ENCODE measurements at regions not wholly inside any gene's neighbourhood (a gene's known extent, or its start where the extent isn't known, plus 50 kb on each side); places are given as distances from the start of the nearest gene placed in this dataset.

- Mint-ChIP-seq H3K27ac (peak overlapping the region; percentile 64), H3K36me3 (no peaks in the 10 kb centered on the region), H3K4me3 (no peak overlapping the region), H3K4me1 (peaks cover 18% of the 10 kb centered on the region), H3K9me3 (ENCODE audit: low read depth) (no peaks in the 10 kb centered on the region), H3K27me3 (peaks cover 41% of the 10 kb centered on the region)
- CTCF ChIA-PET, result interaction anchor here (0.6 kb wide), 1 partner anchor 13 kb away, joined by 3 read pairs; no protein-coding TSS in a partner anchor
- ATAC-seq, result peak; percentile 100
- peak; percentile 79 for DNase-seq
Measured at GRCh38 chr7:155166673-155167370, 96.7 kb downstream of the HTR5A start.

GRCh38 chr7:155167706-155168365 lies 97.7 kb downstream of the HTR5A start:
- Mint-ChIP-seq H3K27me3 (peaks cover 37% of the 10 kb centered on the region), H3K36me3 (no peaks in the 10 kb centered on the region), H3K4me3 (no peak overlapping the region), H3K4me1 (peaks cover 18% of the 10 kb centered on the region), H3K9me3 (ENCODE audit: low read depth) (no peaks in the 10 kb centered on the region), H3K27ac (no peak overlapping the region)
- ATAC-seq, result no peak
- CTCF ChIA-PET, result no interaction called here
- peak; percentile 38 for DNase-seq

- H3K4me1 Mint-ChIP-seq, result peaks cover 18% of the 10 kb centered on the region
- no peak overlapping the region for H3K4me3 Mint-ChIP-seq
- H3K9me3 Mint-ChIP-seq (ENCODE audit: low read depth), result no peaks in the 10 kb centered on the region
- H3K27ac Mint-ChIP-seq, result no peak overlapping the region
- ATAC-seq (no peak), DNase-seq (peak; percentile 37)
- peaks cover 35% of the 10 kb centered on the region for H3K27me3 Mint-ChIP-seq
- no peaks in the 10 kb centered on the region for H3K36me3 Mint-ChIP-seq
- CTCF ChIA-PET, result no interaction called here
Measured at GRCh38 chr7:155168597-155169480, 98.7 kb downstream of the HTR5A start.

GRCh38 chr7:155169498-155170065 lies 99.5 kb downstream of the HTR5A start:
- no peaks in the 10 kb centered on the region for H3K9me3 Mint-ChIP-seq (ENCODE audit: low read depth)
- H3K27ac Mint-ChIP-seq, result no peak overlapping the region
- H3K4me3 Mint-ChIP-seq, result no peak overlapping the region
- no peaks in the 10 kb centered on the region for H3K36me3 Mint-ChIP-seq
- peaks cover 35% of the 10 kb centered on the region for H3K27me3 Mint-ChIP-seq
- H3K4me1 Mint-ChIP-seq, result peaks cover 18% of the 10 kb centered on the region
- ATAC-seq (no peak), DNase-seq (peak; percentile 37)
- CTCF ChIA-PET, result no interaction called here

GRCh38 chr7:155170331-155170730 lies 100.2 kb downstream of the HTR5A start:
- no peak overlapping the region for H3K4me3 Mint-ChIP-seq
- CTCF ChIA-PET, result interaction anchor here (0.7 kb wide), 1 partner anchor 171 kb away, joined by 4 read pairs; no protein-coding TSS in a partner anchor
- H3K27me3 Mint-ChIP-seq, result peaks cover 32% of the 10 kb centered on the region
- no peak overlapping the region for H3K27ac Mint-ChIP-seq
- H3K4me1 Mint-ChIP-seq, result peaks cover 18% of the 10 kb centered on the region
- ATAC-seq, result no peak
- no peaks in the 10 kb centered on the region for H3K9me3 Mint-ChIP-seq (ENCODE audit: low read depth)
- DNase-seq, result peak; percentile 2
- no peaks in the 10 kb centered on the region for H3K36me3 Mint-ChIP-seq

GRCh38 chr7:155172141-155172540 lies 102.0 kb downstream of the HTR5A start:
- DNase-seq (peak; percentile 19), ATAC-seq (no peak)
- H3K27ac Mint-ChIP-seq, result no peak overlapping the region
- no peaks in the 10 kb centered on the region for H3K9me3 Mint-ChIP-seq (ENCODE audit: low read depth)
- H3K4me1 Mint-ChIP-seq, result peaks cover 6% of the 10 kb centered on the region
- CTCF ChIA-PET, result no interaction called here
- no peak overlapping the region for H3K4me3 Mint-ChIP-seq
- peaks cover 36% of the 10 kb centered on the region for H3K27me3 Mint-ChIP-seq
- H3K36me3 Mint-ChIP-seq, result no peaks in the 10 kb centered on the region

- H3K9me3 Mint-ChIP-seq (ENCODE audit: low read depth), result no peaks in the 10 kb centered on the region
- H3K27me3 Mint-ChIP-seq, result peaks cover 31% of the 10 kb centered on the region
- DNase-seq (peak; percentile 14), ATAC-seq (no peak)
- no peaks in the 10 kb centered on the region for H3K4me1 Mint-ChIP-seq
- H3K4me3 Mint-ChIP-seq, result no peak overlapping the region
- CTCF ChIA-PET, result interaction anchor here (0.8 kb wide), 1 partner anchor 17 kb away, joined by 3 read pairs; no protein-coding TSS in a partner anchor
- H3K36me3 Mint-ChIP-seq, result no peaks in the 10 kb centered on the region
- H3K27ac Mint-ChIP-seq, result no peak overlapping the region
Measured at GRCh38 chr7:155173905-155174304, 103.8 kb downstream of the HTR5A start.

- Mint-ChIP-seq H3K4me1 (no peaks in the 10 kb centered on the region), H3K4me3 (no peak overlapping the region), H3K27me3 (peaks cover 27% of the 10 kb centered on the region), H3K36me3 (no peaks in the 10 kb centered on the region), H3K9me3 (ENCODE audit: low read depth) (no peaks in the 10 kb centered on the region), H3K27ac (no peak overlapping the region)
- CTCF ChIA-PET, result no interaction called here
- ATAC-seq (no peak), DNase-seq (peak; percentile 8)
Measured at GRCh38 chr7:155178096-155178495, 108.0 kb downstream of the HTR5A start.

- CTCF ChIA-PET, result interaction anchor here (1.1 kb wide), 1 partner anchor 120 kb away, joined by 3 read pairs; no protein-coding TSS in a partner anchor
- Mint-ChIP-seq H3K9me3 (ENCODE audit: low read depth) (peaks cover 18% of the 10 kb centered on the region), H3K36me3 (peaks cover 5% of the 10 kb centered on the region), H3K4me3 (no peak overlapping the region), H3K27me3 (peaks cover 9% of the 10 kb centered on the region), H3K27ac (no peak overlapping the region), H3K4me1 (no peaks in the 10 kb centered on the region)
- ATAC-seq (no peak), DNase-seq (peak; percentile 8)
Measured at GRCh38 chr7:155181768-155182167, 111.6 kb downstream of the HTR5A start.

GRCh38 chr7:155182406-155182970 lies 112.4 kb downstream of the HTR5A start:
- Mint-ChIP-seq H3K4me1 (no peaks in the 10 kb centered on the region), H3K4me3 (no peak overlapping the region), H3K27ac (no peak overlapping the region), H3K36me3 (peaks cover 9% of the 10 kb centered on the region), H3K9me3 (ENCODE audit: low read depth) (peaks cover 19% of the 10 kb centered on the region), H3K27me3 (peaks cover 8% of the 10 kb centered on the region)
- DNase-seq (peak; percentile 11), ATAC-seq (no peak)
- CTCF ChIA-PET, result interaction anchor here (1.1 kb wide), 1 partner anchor 120 kb away, joined by 3 read pairs; no protein-coding TSS in a partner anchor

GRCh38 chr7:155183655-155184054 lies 113.5 kb downstream of the HTR5A start:
- peak; percentile 34 for DNase-seq
- CTCF ChIA-PET, result no interaction called here
- Mint-ChIP-seq H3K4me1 (peaks cover 5% of the 10 kb centered on the region), H3K36me3 (peaks cover 12% of the 10 kb centered on the region), H3K9me3 (ENCODE audit: low read depth) (peaks cover 19% of the 10 kb centered on the region), H3K27me3 (peaks cover 10% of the 10 kb centered on the region), H3K4me3 (no peak overlapping the region), H3K27ac (no peak overlapping the region)
- no peak for ATAC-seq

- no peak for DNase-seq
- Mint-ChIP-seq H3K36me3 (peaks cover 12% of the 10 kb centered on the region), H3K27me3 (peaks cover 14% of the 10 kb centered on the region), H3K4me3 (no peak overlapping the region), H3K4me1 (peaks cover 9% of the 10 kb centered on the region), H3K9me3 (ENCODE audit: low read depth) (peaks cover 19% of the 10 kb centered on the region), H3K27ac (no peak overlapping the region)
- no peak for ATAC-seq
- CTCF ChIA-PET, result interaction anchor here (1.6 kb wide), 1 partner anchor 158 kb away, joined by 4 read pairs; no protein-coding TSS in a partner anchor
Measured at GRCh38 chr7:155184923-155185322, 112.8 kb upstream of the INSIG1 start.

Data from activated CD8-positive, alpha-beta memory T cell treated with anti-CD3 and anti-CD28 coated beads, Interleukin-2, amount 10 ng/mL, durations not matched to agents 7 days and 5 days (primary cell).